GM19239 (cell line): ENCODE measurements at regions not wholly inside any gene's neighbourhood (a gene's known extent, or its start where the extent isn't known, plus 50 kb on each side); places are given as distances from the start of the nearest gene placed in this dataset.

Experiments
- DNase-seq: peaks from one replicate; pipeline ENCODE4 v3.0.0; 2011; ENCODE audit warnings: low spot score; ENCODE audit not compliant: insufficient read length
- FAIRE-seq: peaks from 2 replicates; lab custom pipeline; 2011; peaks lifted over from hg19 to GRCh38; lab: Jason Lieb, UNC

DNA sequence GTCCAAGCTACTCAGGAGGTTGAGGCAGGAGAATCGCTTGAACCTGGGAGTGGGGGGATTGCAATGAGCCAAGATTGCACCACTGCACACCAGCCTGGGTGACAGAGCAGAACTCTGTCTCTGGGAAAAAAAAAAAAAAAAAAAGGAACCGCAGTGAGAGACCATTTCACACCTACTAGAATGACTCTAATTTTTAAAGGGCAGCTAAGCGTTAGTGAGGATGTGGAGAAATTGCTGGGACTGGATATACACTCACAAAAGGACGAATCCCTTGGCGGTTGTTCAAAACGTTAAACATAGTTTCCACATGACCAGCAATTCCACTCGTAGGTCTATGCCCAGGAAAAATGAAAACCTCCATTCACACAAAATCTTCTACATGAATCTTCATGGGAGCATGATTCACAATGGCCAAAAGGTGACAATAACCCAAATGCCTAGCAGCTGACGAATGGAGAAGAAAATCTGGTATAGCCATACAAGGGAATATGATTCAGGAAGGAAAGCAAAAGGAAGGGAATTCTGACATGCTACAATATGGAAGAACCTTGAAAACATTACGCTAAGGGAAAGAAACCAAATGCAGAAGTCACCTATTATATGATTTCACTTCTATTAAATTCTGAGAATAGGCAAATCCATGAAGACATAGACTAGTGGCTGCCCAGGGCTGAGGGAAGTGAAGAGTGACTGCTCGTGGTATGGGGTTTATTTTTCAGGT, 127.0 kb downstream of the CHSY1 start:
- FAIRE-seq, result peak; percentile 82
- no peak for DNase-seq

DNA sequence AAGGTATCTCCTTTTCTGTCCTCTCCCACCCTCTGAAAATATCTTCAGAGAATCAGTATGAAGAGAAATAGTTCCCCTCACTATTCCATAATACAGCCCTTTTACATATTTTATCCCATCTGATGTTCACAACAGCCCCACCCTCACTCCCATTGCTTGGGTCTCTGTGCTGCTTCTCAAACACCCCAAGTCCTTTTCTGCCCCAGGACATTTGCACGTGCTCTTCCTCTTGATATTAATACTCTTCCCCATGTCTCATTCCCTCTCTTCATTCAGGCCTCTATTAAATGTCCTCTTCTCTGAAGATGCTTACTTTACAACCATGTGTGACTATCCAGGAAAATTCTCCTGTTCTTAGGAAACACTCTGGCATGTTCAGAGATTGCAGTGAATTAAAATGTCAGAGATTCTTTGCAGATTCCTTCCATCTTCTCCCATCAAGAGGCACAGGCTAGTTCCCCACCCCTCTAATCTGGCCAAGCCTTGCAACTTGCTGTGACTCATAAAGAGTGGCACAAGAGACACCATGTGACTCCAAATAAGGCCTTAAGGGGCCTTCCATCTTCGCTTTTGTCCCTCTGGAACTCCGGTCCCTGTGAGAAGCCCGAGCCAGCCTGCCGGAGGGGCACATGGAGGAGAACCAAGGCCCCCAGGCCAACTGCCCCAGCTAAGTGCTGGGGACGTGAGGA, 128.5 kb downstream of the CHSY1 start:
- FAIRE-seq, result no peak
- no peak for DNase-seq

- DNase-seq (no peak), FAIRE-seq (peak; percentile 53)
These were observed 129.0 kb downstream of the CHSY1 start for GRCh38 chr15:101122806-101123205.

DNA sequence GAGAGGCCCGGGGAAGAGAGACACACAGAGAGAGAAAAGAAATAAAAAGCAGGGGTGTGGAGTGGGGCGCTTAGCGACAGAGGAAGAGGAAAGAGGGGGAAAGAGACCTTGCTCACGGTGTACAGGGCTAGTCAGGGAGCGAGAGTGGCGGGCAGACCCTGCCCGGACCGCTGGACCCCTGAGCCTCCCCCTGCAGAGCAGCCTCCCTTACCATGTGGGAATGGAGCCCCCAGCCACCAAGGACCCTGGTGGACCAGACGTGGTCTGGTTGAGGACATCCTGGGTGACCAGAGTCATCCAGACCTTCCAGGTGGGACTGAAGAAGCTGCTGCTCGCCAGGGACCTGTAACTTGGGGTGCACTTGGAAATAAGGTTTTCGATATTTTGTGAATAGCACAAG, 129.6 kb downstream of the CHSY1 start:
- FAIRE-seq, result no peak
- no peak for DNase-seq

GRCh38 chr15:101121511-101122090, 130.2 kb downstream of the CHSY1 start:
- peak; percentile 88 for FAIRE-seq
- DNase-seq, result peak; percentile 81

- DNase-seq (no peak), FAIRE-seq (no peak)
These were observed 130.9 kb downstream of the CHSY1 start for GRCh38 chr15:101120987-101121386.

- no peak for FAIRE-seq
- no peak for DNase-seq
These were observed 131.4 kb downstream of the CHSY1 start for GRCh38 chr15:101120473-101120872.
